AG10803 (cell line): ENCODE measurements at regions not wholly inside any gene's neighbourhood (a gene's known extent, or its start where the extent isn't known, plus 50 kb on each side); places are given as distances from the start of the nearest gene placed in this dataset.
A peak's percentile ranks its signal among the peaks of the same experiment; 100 is the strongest.
"Not testable (repeated sequence)": the region's sequence is repeated elsewhere in the genome, so short reads cannot be mapped to it uniquely, and the experiment has no call there.

ENCODE experiments used
- DNase-seq: peaks from one replicate; pipeline ENCODE4 v3.0.0; 2010; ENCODE audit warnings: low read depth
- H3K4me3 ChIP-seq: 2 replicates; pipeline ENCODE4 v1.5.1; 2011; ENCODE audit warnings: mild to moderate bottlenecking, low read length, control low read depth
- TF ChIP-seq, protein P1 (sequence below): conservative IDR thresholded peaks from 2 replicates; pipeline ENCODE4 v1.5.1; 2011; ENCODE audit warnings: mild to moderate bottlenecking, low read length, control low read depth, inconsistent platforms

DNA sequence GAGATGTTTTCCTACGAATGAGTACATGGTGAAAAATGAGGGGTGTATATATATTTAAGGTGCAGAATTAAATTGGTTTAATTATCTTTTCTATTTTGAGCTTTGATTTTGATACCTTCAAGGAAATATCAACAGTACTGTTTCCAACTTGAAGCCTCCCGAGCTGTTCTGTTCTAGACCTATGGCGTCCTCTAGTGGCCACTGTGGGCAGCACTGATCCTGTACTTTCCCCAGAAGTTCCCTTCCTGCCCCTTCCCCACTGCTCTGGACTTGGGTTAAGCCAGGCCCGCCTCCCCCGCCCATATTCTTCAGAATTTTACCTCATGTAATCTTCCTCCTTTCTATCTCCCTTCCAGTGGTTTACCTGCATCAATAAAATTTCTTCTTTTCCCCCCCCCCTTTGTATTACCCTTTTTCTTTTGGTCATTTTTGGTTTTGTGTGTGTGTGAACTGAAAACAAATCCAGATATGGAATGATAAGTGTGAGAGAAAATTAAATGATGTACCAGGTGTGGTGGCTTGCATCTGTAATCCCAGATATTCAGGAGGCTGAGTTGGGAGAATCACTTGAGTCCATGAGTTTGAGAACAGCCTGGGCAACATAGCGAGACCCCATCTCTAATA, 1643.5 kb downstream of the TP53TG3F start:
- no peak for DNase-seq
- TF ChIP-seq, protein P1, sequence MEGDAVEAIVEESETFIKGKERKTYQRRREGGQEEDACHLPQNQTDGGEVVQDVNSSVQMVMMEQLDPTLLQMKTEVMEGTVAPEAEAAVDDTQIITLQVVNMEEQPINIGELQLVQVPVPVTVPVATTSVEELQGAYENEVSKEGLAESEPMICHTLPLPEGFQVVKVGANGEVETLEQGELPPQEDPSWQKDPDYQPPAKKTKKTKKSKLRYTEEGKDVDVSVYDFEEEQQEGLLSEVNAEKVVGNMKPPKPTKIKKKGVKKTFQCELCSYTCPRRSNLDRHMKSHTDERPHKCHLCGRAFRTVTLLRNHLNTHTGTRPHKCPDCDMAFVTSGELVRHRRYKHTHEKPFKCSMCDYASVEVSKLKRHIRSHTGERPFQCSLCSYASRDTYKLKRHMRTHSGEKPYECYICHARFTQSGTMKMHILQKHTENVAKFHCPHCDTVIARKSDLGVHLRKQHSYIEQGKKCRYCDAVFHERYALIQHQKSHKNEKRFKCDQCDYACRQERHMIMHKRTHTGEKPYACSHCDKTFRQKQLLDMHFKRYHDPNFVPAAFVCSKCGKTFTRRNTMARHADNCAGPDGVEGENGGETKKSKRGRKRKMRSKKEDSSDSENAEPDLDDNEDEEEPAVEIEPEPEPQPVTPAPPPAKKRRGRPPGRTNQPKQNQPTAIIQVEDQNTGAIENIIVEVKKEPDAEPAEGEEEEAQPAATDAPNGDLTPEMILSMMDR: 0 out of 2 replicates have a peak, but pooled peaks have one; percentile 4

GRCh38 chr16:35111772-35112171, 1652.4 kb downstream of the TP53TG3F start:
- H3K4me3 ChIP-seq, DNase-seq: not testable (repeated sequence)

More for the DNA sequence above, 1643.5 kb downstream of the TP53TG3F start:
- H3K4me3 ChIP-seq: no peak overlapping the region

DNA sequence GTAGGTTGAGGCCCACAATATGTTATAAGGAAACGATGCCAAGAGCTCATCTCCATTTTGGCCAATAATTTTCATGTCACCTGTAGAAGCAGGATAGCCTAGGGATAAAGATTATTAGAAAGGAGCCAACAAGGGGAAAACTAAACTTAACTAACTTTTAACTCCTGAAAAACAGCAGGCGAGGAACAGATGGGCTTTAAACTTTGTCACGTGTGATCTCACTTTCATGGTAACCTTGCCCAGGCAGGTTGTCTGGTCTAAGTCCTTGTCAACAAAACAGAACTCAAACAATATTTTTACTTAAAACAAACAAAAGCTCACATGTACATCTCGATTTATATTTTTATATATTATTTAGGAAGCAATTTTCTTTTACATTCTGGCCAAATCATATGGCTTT, 1672.0 kb downstream of the TP53TG3F start:
- no peak overlapping the region for H3K4me3 ChIP-seq
- no peak for DNase-seq
- TF ChIP-seq, protein P1: no peak

DNA sequence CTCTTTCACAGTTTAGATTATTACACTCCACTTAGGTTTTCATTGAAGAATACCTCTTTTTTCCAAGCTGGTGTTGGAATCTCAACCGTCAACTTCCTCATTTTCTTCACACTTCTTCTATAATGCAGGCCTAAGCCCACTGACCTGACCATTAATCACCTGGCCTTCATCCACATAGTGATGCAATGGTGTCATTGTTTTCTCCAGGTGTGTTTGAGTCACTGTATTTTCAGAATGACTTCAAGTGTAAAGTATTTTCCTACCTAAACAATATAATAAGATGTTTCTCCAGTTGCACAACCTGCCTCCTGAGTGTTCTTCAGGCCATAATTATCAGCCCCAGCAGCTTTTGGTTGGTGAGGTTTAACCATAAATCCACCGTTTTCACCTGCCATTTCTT, 1675.1 kb downstream of the TP53TG3F start:
- TF ChIP-seq, protein P1: no peak
- no peak overlapping the region for H3K4me3 ChIP-seq
- no peak for DNase-seq

GRCh38 chr16:35140293-35140986, 1681.0 kb downstream of the TP53TG3F start:
- TF ChIP-seq, protein P1: no peak
- no peak overlapping the region for H3K4me3 ChIP-seq
- no peak for DNase-seq

- DNase-seq: no peak
- TF ChIP-seq, protein P1: no peak
- H3K4me3 ChIP-seq: no peak overlapping the region
Measured at GRCh38 chr16:35141303-35141702, 1681.9 kb downstream of the TP53TG3F start.

- DNase-seq: no peak
- TF ChIP-seq, protein P1: no peak
- H3K4me3 ChIP-seq: no peak overlapping the region
Measured at GRCh38 chr16:35142147-35142808, 1682.9 kb downstream of the TP53TG3F start.
